HK-2 (cell line): ENCODE measurements at regions not wholly inside any gene's neighbourhood (a gene's known extent, or its start where the extent isn't known, plus 50 kb on each side); places are given as distances from the start of the nearest gene placed in this dataset.
"Not testable (repeated sequence)": the region's sequence is repeated elsewhere in the genome, so short reads cannot be mapped to it uniquely, and the experiment has no call there.

Source experiments
- DNase-seq: peaks from one replicate; pipeline ENCODE4 v3.0.0-alpha.2; 2018; ENCODE audit not compliant: unreplicated experiment

DNA sequence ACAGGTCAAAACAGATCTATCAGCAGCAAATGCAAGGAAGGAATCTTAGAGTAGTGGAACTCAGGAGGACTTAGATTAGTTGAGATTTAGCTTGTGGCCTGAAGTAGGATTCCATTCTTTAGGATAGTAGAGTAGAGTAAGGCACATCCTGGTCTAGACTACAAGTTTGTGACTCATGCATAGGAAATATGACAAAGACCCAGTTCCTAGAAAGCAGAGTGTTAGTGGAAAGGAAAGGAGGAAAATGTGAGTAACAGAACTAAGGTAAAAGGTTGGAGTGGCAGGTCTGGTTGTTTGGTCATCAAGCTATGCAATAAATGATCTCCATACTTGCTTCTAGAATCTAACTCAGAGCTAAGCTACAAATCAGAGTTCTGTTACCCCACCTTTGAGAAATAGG lies 595.0 kb downstream of the ACTRT1 start:
- DNase-seq: no peak

DNA sequence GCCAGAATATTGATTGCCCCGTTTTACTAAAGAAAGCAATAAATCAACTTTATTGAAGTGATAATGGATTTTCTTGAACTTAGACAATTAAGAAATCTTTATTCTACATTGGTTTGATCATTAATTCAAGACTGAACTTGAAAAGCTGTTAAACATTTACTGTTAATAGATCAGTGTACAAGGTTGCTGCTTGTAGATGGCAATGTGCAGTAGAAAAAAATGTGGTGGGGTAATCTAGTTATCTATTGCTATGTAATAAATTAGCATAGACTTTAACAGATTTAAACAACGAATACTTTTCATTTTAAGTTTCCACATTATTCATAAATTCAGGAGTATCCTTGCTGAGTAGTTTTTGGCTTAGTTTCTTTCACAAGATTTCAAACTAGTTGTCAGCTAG lies 612.5 kb downstream of the ACTRT1 start:
- no peak for DNase-seq

DNA sequence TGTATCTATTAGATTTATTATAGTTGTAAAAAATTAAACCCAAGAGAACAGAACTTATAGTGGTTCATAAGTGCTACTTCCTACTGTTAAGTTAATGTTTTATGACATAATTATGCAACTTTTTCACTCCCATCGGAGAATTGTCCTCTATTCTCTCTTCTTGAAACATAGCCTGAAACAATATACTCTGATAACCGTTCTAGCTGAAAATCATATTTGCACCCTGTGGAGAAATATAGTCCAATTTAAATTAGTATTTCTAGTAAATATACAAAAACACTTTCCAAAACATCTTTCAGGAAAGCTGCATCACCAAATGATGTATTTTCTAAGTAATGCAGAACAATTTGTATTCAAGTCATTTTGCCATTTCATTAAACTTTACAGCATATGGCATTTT lies 586.4 kb downstream of the PRR32 start:
- no peak for DNase-seq

DNA sequence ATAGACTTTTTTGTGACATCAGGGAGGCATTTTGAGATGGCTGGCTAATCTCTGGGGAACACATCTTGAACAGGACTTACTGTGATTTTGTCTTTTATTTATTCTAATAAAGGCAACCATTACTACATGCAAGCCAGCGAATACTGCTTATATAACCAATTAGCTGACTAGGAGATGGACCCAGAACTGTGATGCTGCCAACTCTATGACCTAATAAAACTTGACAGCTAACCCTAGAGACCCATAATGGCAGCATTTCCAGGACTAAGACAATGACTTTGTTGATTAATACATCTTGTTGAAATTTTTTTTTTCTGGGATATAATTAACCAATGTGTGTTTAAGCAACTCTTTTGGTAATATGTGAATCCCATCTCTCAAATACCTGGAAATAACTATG lies 584.6 kb downstream of the PRR32 start:
- DNase-seq: no peak

DNA sequence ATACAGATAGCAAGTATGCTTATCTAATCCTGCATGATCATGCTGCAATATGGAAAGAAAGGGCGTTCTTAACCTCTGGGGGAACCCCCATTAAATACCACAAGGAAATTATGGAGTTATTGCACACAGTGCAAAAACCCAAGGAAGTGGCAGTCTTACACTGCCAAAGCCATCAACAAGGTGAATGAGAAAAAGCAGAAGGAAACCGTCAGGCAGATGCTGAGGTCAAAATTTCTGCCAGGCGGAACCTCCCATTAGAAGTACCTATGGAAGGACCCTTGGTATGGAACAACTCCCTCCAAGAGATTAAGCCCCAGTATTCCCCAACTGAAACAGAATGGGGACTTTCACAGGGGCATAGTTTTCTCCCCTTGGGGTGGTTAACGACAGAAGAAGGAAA lies 580.7 kb downstream of the PRR32 start:
- not testable (repeated sequence) for DNase-seq

DNA sequence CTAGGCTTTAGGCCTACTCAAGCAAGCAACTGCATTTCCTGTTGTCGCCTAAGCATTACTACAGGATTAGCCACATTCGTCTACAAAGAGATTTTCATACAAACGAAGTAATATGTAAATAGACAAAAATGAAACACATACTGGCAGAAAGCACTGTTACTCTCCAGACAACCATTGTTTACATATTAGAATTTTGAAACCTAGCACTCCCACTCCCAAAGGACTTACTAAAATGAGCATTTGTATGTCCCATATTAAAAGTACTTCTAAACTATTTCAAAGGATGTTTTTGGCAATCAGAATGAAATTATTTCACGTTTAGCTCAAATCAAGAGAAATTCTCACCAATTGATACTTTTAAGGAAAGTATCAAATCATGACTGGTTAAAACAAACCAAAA lies 570.8 kb downstream of the PRR32 start:
- no peak for DNase-seq

DNA sequence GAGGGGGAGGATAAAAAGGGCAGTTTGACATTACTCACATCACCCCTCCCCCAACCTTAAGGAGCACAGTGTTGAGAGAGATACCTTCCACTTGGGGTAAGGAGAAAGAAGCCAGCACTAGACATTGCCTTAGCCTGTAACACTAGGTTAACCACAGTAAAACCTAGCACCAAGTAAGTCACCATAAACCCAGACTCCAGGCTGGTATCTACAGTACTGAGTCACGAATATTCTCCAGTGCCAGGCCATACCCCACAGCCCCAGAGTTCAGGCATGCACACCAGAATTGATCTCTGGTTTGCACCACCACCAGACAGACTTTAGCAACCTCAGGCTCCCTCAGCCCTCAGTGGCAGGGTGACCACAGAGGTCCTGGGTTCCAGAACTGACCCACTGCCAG lies 570.4 kb downstream of the PRR32 start:
- no peak for DNase-seq
